Activated CD8-positive, alpha-beta T cell treated with anti-CD3 and anti-CD28 coated beads for 36 hours (primary cell): ENCODE measurements at regions not wholly inside any gene's neighbourhood (a gene's known extent, or its start where the extent isn't known, plus 50 kb on each side); places are given as distances from the start of the nearest gene placed in this dataset.

ENCODE experiments used
- ATAC-seq: fragments of 200-7000 bp; cut with Tn5 transposase; one replicate; pipeline ENCODE4 v1.10.0; 2021; ENCODE audit warnings: mild to moderate bottlenecking, moderate library complexity
- CTCF ChIA-PET: fragments of 350-600 bp; sonication (Branson Sonifier 250); formaldehyde crosslinking; loops from one replicate; lab custom pipeline; 2021; ENCODE audit warnings: antibody characterized with exemption; lab: Charles Lee
- POLR2A ChIA-PET: fragments of 350-600 bp; sonication (Branson Sonifier 250); formaldehyde crosslinking; loops from one replicate; lab custom pipeline; 2021; ENCODE audit warnings: antibody characterized with exemption; lab: Charles Lee
- DNase-seq: peaks from one replicate; pipeline ENCODE4 v3.0.0-alpha.2; 2020
- H3K27ac Mint-ChIP-seq: one replicate; pipeline ENCODE4 v1.8.0; 2021; ENCODE audit warnings: mild to moderate bottlenecking, mixed read lengths
- H3K27me3 Mint-ChIP-seq: one replicate; pipeline ENCODE4 v1.8.0; 2021; ENCODE audit warnings: mixed read lengths
- H3K36me3 Mint-ChIP-seq: one replicate; pipeline ENCODE4 v1.8.0; 2021; ENCODE audit warnings: low read depth, mixed read lengths
- H3K4me1 Mint-ChIP-seq: one replicate; pipeline ENCODE4 v1.8.0; 2021; ENCODE audit warnings: low read depth, mixed read lengths
- H3K4me3 Mint-ChIP-seq: one replicate; pipeline ENCODE4 v1.8.0; 2021; ENCODE audit warnings: mild to moderate bottlenecking, moderate library complexity, mixed read lengths
- H3K9me3 Mint-ChIP-seq: one replicate; pipeline ENCODE4 v1.8.0; 2021; ENCODE audit warnings: mixed read lengths
- CTCF ChIP-seq: fragments of 200-600 bp; IDR thresholded peaks from one replicate; pipeline ENCODE4 v1.8.0; 2022; ENCODE audit warnings: antibody characterized with exemption, mild to moderate bottlenecking
- intact Hi-C: fragments of 100-400 bp; cut with micrococcal nuclease; formaldehyde crosslinking; loops from one replicate; pipeline ENCODE4 v1.10.0; 2022

- no peak overlapping the region for H3K4me3 Mint-ChIP-seq
- ATAC-seq (no peak), DNase-seq (no peak)
- CTCF ChIA-PET: no interaction called here
- intact Hi-C loops: no loop called here
- no peaks in the 10 kb centered on the region for H3K27me3 Mint-ChIP-seq
- H3K27ac Mint-ChIP-seq: no peak overlapping the region
- H3K9me3 Mint-ChIP-seq: peaks cover 7% of the 10 kb centered on the region
- POLR2A ChIA-PET: no interaction called here
- H3K36me3 Mint-ChIP-seq: no peaks in the 10 kb centered on the region
- H3K4me1 Mint-ChIP-seq: no peaks in the 10 kb centered on the region
- no peak for TF ChIP-seq CTCF
Measured at GRCh38 chr20:22001886-22002285, 296.4 kb downstream of the PAX1 start.

GRCh38 chr20:21995461-21995860 is 290.0 kb downstream of the PAX1 start:
- no peaks in the 10 kb centered on the region for H3K27me3 Mint-ChIP-seq
- ChIA-PET CTCF (no interaction called here), POLR2A (no interaction called here)
- TF ChIP-seq CTCF: no peak
- no peaks in the 10 kb centered on the region for H3K4me1 Mint-ChIP-seq
- H3K9me3 Mint-ChIP-seq: peaks cover 2% of the 10 kb centered on the region
- ATAC-seq (no peak), DNase-seq (no peak)
- H3K27ac Mint-ChIP-seq: no peak overlapping the region
- no peak overlapping the region for H3K4me3 Mint-ChIP-seq
- no peaks in the 10 kb centered on the region for H3K36me3 Mint-ChIP-seq
- intact Hi-C loops: no loop called here

- no peak for TF ChIP-seq CTCF
- Mint-ChIP-seq H3K27me3 (no peaks in the 10 kb centered on the region), H3K4me1 (no peaks in the 10 kb centered on the region), H3K27ac (no peak overlapping the region), H3K36me3 (no peaks in the 10 kb centered on the region), H3K9me3 (peaks cover 2% of the 10 kb centered on the region), H3K4me3 (no peak overlapping the region)
- intact Hi-C loops: no loop called here
- POLR2A ChIA-PET: no interaction called here
- CTCF ChIA-PET: no interaction called here
- ATAC-seq (no peak), DNase-seq (no peak)
Measured at GRCh38 chr20:21994203-21994602, 288.7 kb downstream of the PAX1 start.

GRCh38 chr20:21982559-21982958 is 277.1 kb downstream of the PAX1 start:
- no peak for TF ChIP-seq CTCF
- CTCF ChIA-PET: no interaction called here
- Mint-ChIP-seq H3K27me3 (no peaks in the 10 kb centered on the region), H3K27ac (no peak overlapping the region), H3K36me3 (no peaks in the 10 kb centered on the region), H3K4me1 (no peaks in the 10 kb centered on the region), H3K4me3 (no peak overlapping the region), H3K9me3 (peaks cover 7% of the 10 kb centered on the region)
- ATAC-seq (no peak), DNase-seq (no peak)
- intact Hi-C loops: no loop called here
- POLR2A ChIA-PET: no interaction called here

- CTCF ChIA-PET: no interaction called here
- intact Hi-C loops: no loop called here
- no peaks in the 10 kb centered on the region for H3K4me1 Mint-ChIP-seq
- TF ChIP-seq CTCF: no peak
- POLR2A ChIA-PET: no interaction called here
- H3K4me3 Mint-ChIP-seq: no peak overlapping the region
- no peak for DNase-seq
- H3K27ac Mint-ChIP-seq: no peak overlapping the region
- ATAC-seq: no peak
- H3K9me3 Mint-ChIP-seq: peaks cover 6% of the 10 kb centered on the region
- no peaks in the 10 kb centered on the region for H3K27me3 Mint-ChIP-seq
- H3K36me3 Mint-ChIP-seq: no peaks in the 10 kb centered on the region
Measured at GRCh38 chr20:21981597-21982344, 276.3 kb downstream of the PAX1 start.
